ENCODE measurements at regions not wholly inside any gene's neighbourhood (a gene's known extent, or its start where the extent isn't known, plus 50 kb on each side); places are given as distances from the start of the nearest gene placed in this dataset.

- H3K4me3 ChIP-seq (ENCODE audit: low read length, poor library complexity, severe bottlenecking), result no peak overlapping the region
- H3K4me1 ChIP-seq (ENCODE audit: insufficient read depth, low read length, poor library complexity, severe bottlenecking), result no peaks in the 10 kb centered on the region
- H3K79me2 ChIP-seq (ENCODE audit: insufficient read depth, low read length), result no peaks in the 10 kb centered on the region
- no peak overlapping the region for H2AFZ ChIP-seq (ENCODE audit: low read length)
- no peaks in the 10 kb centered on the region for H3K27me3 ChIP-seq (ENCODE audit: insufficient read depth, low read length, poor library complexity, severe bottlenecking)
- no peaks in the 10 kb centered on the region for H3K36me3 ChIP-seq (ENCODE audit: insufficient read depth, low read length)
- no peaks in the 10 kb centered on the region for H3K9me3 ChIP-seq (ENCODE audit: insufficient read depth, low read depth, low read length)
- no peaks in the 10 kb centered on the region for H4K20me1 ChIP-seq (ENCODE audit: insufficient read depth, low read length, poor library complexity, severe bottlenecking)
- no peak overlapping the region for H3K4me2 ChIP-seq (ENCODE audit: low read depth, low read length, poor library complexity, severe bottlenecking)
- H3K9ac ChIP-seq (ENCODE audit: low read depth, low read length, poor library complexity, severe bottlenecking), result no peak overlapping the region
- H3K9me2 ChIP-seq (replicated peaks; ENCODE audit: low read depth, low read length), result no peaks in the 10 kb centered on the region; the same call in 1 of the 2 replicates
- no peaks in the 10 kb centered on the region for H3F3A ChIP-seq (ENCODE audit: low read depth)
- no peak for TF ChIP-seq CTCF (conservative IDR thresholded peaks at IDR 0.05; ENCODE audit: low read length)
- no peak for TF ChIP-seq EZH2phosphoT487 (IDR thresholded peaks at IDR 0.05; ENCODE audit: borderline replicate concordance)
These were observed 52.4 kb upstream of the HTR2A start for GRCh38 chr13:46949211-46949610.

GRCh38 chr13:46948338-46948737 lies 51.5 kb upstream of the HTR2A start:
- no peak overlapping the region for H3K4me2 ChIP-seq (ENCODE audit: low read depth, low read length, poor library complexity, severe bottlenecking)

DNA sequence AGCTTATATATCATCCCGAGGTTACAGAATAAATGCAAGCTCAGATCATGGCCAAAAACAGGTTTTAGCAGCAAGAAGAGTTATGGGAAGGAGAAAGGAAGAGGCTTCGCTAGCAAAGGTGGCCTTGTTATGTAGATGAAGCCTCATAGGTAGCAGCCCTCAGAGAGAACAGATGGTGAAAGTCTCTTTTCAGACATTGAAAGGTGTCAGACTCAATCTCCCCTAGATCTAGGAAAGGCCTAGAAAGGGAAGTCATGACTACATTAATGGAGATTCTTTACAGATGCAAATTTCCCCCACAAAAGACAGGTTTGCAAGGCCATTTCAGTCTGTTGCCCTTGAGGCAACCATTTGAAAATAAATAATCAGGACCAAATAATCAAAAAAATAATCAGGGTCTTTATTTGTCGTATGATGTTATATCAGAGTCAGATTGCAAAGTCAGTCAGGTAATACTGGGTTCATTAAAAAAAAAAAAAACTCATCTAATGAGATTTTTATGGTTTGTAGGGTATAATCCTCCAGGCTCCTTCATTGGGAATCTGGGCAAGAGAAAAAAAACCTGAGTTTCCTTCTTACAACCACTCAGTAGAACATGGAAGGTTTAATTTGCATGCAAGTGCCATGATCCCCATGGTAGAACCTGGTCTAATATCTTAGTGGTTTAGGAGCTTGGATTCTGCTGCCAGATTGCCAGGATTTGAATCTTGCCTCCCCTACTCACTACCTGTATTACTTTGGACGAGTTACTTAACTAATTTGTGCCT lies 50.8 kb upstream of the HTR2A start:
- Histone ChIP-seq H2AFZ (ENCODE audit: low read length) (no peak overlapping the region), H3F3A (ENCODE audit: low read depth) (no peaks in the 10 kb centered on the region), H3K9me3 (ENCODE audit: insufficient read depth, low read depth, low read length) (no peaks in the 10 kb centered on the region), H3K9ac (ENCODE audit: low read depth, low read length, poor library complexity, severe bottlenecking) (no peak overlapping the region), H3K79me2 (ENCODE audit: insufficient read depth, low read length) (no peaks in the 10 kb centered on the region), H4K20me1 (ENCODE audit: insufficient read depth, low read length, poor library complexity, severe bottlenecking) (no peaks in the 10 kb centered on the region), H3K4me3 (ENCODE audit: low read length, poor library complexity, severe bottlenecking) (no peak overlapping the region), H3K27me3 (ENCODE audit: insufficient read depth, low read length, poor library complexity, severe bottlenecking) (no peaks in the 10 kb centered on the region), H3K9me2 (replicated peaks; ENCODE audit: low read depth, low read length) (no peaks in the 10 kb centered on the region; the same call in 1 of the 2 replicates), H3K4me1 (ENCODE audit: insufficient read depth, low read length, poor library complexity, severe bottlenecking) (no peaks in the 10 kb centered on the region), H3K36me3 (ENCODE audit: insufficient read depth, low read length) (no peaks in the 10 kb centered on the region), H3K4me2 (ENCODE audit: low read depth, low read length, poor library complexity, severe bottlenecking) (no peak overlapping the region)
- TF ChIP-seq EZH2phosphoT487 (IDR thresholded peaks at IDR 0.05; ENCODE audit: borderline replicate concordance) (no peak), CTCF (conservative IDR thresholded peaks at IDR 0.05; ENCODE audit: low read length) (no peak)

More at GRCh38 chr13:46948338-46948737, 51.5 kb upstream of the HTR2A start:
- Histone ChIP-seq H3K9me3 (ENCODE audit: insufficient read depth, low read depth, low read length) (no peaks in the 10 kb centered on the region), H3K4me3 (ENCODE audit: low read length, poor library complexity, severe bottlenecking) (no peak overlapping the region), H2AFZ (ENCODE audit: low read length) (no peak overlapping the region), H3K27me3 (ENCODE audit: insufficient read depth, low read length, poor library complexity, severe bottlenecking) (no peaks in the 10 kb centered on the region), H4K20me1 (ENCODE audit: insufficient read depth, low read length, poor library complexity, severe bottlenecking) (no peaks in the 10 kb centered on the region), H3K9ac (ENCODE audit: low read depth, low read length, poor library complexity, severe bottlenecking) (no peak overlapping the region), H3K79me2 (ENCODE audit: insufficient read depth, low read length) (no peaks in the 10 kb centered on the region), H3K4me1 (ENCODE audit: insufficient read depth, low read length, poor library complexity, severe bottlenecking) (no peaks in the 10 kb centered on the region), H3K9me2 (replicated peaks; ENCODE audit: low read depth, low read length) (no peaks in the 10 kb centered on the region; the same call in 1 of the 2 replicates), H3F3A (ENCODE audit: low read depth) (no peaks in the 10 kb centered on the region), H3K36me3 (ENCODE audit: insufficient read depth, low read length) (no peaks in the 10 kb centered on the region)
- TF ChIP-seq CTCF (conservative IDR thresholded peaks at IDR 0.05; ENCODE audit: low read length), result no peak
- no peak for TF ChIP-seq EZH2phosphoT487 (IDR thresholded peaks at IDR 0.05; ENCODE audit: borderline replicate concordance)

Data from Loucy (cell line).